ENCODE measurements at regions not wholly inside any gene's neighbourhood (a gene's known extent, or its start where the extent isn't known, plus 50 kb on each side); places are given as distances from the start of the nearest gene placed in this dataset.

DNA sequence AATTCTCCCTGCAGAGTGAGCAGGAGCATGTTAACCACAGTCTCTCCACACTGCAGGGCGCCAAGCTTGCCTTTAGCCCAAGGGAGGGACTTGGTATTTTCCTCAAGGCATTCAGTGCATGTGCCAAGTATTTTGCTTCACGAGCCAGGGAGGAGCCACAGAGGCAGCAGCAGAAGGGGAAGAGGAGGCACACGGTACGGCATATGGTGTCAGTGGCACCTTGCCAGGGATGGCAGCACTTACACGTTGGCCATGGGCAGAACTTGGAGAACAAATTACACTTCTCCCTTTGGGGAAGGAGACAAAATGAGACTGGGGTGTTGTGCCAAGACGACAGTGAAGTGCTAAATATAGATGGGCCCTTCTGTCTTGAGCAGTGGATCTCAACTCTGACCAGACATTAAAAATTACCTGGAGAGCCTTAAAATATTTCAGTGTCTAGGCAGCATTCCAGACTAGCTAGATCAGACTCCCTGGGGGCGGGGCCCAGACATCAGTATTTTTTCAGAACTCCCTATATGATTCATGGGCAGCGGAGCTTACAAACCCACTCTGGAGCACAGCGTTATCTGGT lies 155.8 kb downstream of the DRD1 start:
- no peak for DNase-seq (ENCODE audit: low read depth in 2 of 3, low spot score in 2 of 3)

DNA sequence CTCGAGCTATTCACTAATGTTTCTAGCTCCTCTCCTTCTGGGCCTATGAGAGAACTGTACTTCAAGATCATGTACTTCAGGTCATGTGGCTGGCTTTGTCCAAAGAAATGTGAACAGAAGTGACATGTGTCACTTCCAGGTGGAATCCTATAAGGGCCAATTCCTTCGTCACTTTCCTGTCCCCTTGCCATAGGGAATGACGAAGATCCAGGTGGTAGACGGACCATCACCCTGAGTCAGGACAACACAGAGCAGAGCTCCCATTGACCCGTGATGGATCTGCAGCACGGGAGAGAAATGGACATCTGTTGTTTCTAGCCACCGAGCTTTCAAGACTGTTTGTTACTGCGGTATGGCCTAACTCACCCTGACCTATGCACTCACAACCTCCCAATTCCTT lies 157.0 kb downstream of the DRD1 start:
- DNase-seq (ENCODE audit: low read depth in 2 of 3, low spot score in 2 of 3), result no peak

DNA sequence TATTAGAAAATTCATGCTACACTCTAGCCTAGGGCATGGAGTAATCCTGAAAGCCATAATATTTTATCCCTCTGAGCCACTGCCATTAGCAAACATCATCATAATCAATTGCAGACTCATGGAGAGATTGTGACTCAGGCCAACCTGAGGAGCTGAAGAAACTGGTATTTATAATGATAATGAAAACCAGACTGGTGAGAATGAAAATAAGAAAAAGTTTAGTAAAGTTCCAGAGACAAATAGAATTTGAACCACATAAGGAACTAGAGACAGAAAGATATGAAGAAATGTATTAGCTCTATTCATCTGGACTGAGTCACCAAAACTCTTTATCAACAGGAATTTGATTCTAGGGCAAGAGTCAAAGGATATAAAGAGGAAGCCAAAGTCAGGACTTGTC lies 158.7 kb downstream of the DRD1 start:
- no peak for DNase-seq (ENCODE audit: low read depth in 2 of 3, low spot score in 2 of 3)

GRCh38 chr5:175284806-175285205 lies 159.2 kb downstream of the DRD1 start:
- no peak for DNase-seq (ENCODE audit: low read depth in 2 of 3, low spot score in 2 of 3)

GRCh38 chr5:175282611-175283225 lies 161.3 kb downstream of the DRD1 start:
- no peak for DNase-seq (ENCODE audit: low read depth in 2 of 3, low spot score in 2 of 3)

DNA sequence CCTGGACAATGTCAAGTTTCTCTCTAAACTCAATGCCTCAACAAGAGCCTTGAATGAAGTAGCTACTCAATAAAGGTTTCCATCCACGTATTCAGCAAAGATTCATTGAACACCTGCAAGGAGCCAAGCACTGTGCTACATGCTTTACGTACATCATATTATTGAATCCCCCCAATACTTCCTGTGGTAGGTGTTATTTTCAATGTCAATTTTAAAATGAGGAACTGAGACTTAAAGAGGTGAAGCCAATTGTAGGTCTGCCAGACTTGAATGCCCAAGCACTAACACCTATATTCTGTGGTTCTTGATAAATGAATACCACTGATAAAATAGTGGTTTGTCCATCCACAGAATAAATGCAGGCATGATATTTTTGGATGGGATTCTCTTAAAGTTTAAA lies 162.3 kb downstream of the DRD1 start:
- no peak for DNase-seq (ENCODE audit: low read depth in 2 of 3, low spot score in 2 of 3)

GRCh38 chr5:175281257-175281656 lies 162.7 kb downstream of the DRD1 start:
- no peak for DNase-seq (ENCODE audit: low read depth in 2 of 3, low spot score in 2 of 3)

- no peak for DNase-seq (ENCODE audit: low read depth in 2 of 3, low spot score in 2 of 3)
Observed at GRCh38 chr5:175279506-175279905, 164.5 kb downstream of the DRD1 start.

DNA sequence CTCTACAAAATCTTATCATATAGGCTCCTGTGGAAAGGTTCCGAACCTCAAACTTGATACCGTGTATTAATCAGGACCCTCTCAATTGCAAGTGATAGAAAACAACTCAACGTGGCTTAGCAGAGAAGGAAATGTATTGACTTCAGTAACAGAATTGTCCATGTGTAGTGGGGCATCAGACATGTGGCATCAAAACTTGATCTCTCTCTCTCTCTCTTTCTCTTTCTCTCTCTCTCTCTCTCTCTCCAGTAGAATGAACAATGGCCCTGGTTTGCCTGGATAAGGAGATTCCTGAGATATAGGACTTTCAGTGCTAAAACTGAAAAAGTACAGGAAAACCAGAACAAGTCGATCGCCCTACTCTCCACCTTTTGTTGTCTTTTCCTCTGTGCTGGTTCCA lies 168.2 kb downstream of the DRD1 start:
- DNase-seq (ENCODE audit: low read depth in 2 of 3, low spot score in 2 of 3), result no peak

DNA sequence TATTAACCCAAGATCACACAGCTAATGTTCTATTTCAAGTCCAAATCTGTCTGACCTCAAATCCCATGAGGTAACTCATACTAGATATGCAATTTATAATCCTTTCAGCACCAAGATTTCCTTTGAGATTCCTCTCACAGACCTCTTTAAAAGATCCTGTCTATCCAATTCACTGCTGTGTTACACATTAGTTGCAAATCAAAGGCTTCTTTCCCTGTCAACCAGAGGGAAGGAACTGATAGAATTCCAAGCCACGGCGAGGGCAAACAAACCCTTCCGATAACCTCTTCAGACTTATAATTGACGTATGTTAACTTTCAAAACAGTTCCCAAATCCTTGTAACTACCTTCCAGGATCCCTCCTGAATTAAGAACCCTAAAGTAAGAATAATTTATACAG lies 168.9 kb downstream of the DRD1 start:
- DNase-seq (ENCODE audit: low read depth in 2 of 3, low spot score in 2 of 3), result no peak

DNA sequence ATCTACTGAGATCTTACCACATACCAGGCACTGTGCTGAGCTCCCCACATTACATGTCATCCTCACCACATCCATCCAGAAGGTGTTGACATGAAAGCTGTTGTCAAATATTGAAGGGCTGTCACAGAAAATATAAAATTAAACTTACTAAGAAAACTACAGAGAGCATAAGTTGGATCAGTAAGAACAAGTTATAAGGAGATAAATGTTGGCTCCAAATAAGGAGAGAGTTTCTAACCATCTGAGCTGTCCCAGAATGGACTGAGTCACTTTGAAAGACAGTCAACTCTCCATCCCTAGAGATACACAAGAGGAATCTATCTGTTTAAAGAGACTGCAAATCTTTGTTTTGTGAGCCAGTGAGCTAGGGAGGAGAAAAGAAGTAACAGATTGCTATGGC lies 169.8 kb downstream of the DRD1 start:
- no peak for DNase-seq (ENCODE audit: low read depth in 2 of 3, low spot score in 2 of 3)

GRCh38 chr5:175264406-175264805 lies 179.6 kb downstream of the DRD1 start:
- DNase-seq (ENCODE audit: low read depth in 2 of 3, low spot score in 2 of 3), result no peak

DNA sequence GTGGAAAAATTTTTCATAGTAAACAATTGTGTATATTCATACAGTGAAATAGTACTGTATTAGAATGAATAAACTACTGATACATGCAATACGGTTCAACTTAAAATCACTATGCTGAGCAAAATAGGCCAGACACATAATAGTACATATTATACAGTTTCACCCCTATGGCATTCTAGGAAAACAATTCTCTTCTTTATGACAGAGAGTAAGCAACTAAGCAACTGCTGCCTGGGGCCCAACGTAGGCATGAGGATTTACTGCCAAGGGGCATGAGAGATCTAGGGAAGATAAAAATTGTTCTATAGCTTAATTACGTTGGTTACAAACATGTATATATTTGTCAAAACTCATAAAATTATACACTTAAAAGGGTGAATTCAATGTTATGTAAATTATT lies 180.2 kb downstream of the DRD1 start:
- DNase-seq (ENCODE audit: low read depth in 2 of 3, low spot score in 2 of 3), result no peak

DNA sequence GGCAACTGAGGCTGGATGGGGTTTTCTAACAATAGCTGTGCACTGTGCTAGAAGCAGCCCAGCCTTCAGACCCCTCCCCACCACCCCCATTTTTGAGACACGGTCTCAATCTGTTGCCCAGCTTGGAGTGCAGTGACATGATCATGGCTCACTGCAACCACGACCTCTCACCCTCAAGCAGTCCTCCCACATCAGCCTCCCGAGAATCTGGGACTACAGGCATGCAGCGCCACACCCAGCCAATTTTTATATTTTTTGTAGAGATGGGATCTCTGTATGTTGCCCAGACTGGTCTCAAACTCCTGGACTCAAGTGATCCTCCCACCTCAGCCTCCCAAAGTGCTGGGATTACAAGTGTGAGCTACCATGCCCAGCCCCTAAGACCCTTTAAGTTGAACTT lies 182.5 kb downstream of the DRD1 start:
- no peak for DNase-seq (ENCODE audit: low read depth in 2 of 3, low spot score in 2 of 3)

- DNase-seq (ENCODE audit: low read depth in 2 of 3, low spot score in 2 of 3), result no peak
Observed at GRCh38 chr5:175261037-175261436, 182.9 kb downstream of the DRD1 start.

- no peak for DNase-seq (ENCODE audit: low read depth in 2 of 3, low spot score in 2 of 3)
Observed at GRCh38 chr5:175257847-175258194, 186.2 kb downstream of the DRD1 start.

DNA sequence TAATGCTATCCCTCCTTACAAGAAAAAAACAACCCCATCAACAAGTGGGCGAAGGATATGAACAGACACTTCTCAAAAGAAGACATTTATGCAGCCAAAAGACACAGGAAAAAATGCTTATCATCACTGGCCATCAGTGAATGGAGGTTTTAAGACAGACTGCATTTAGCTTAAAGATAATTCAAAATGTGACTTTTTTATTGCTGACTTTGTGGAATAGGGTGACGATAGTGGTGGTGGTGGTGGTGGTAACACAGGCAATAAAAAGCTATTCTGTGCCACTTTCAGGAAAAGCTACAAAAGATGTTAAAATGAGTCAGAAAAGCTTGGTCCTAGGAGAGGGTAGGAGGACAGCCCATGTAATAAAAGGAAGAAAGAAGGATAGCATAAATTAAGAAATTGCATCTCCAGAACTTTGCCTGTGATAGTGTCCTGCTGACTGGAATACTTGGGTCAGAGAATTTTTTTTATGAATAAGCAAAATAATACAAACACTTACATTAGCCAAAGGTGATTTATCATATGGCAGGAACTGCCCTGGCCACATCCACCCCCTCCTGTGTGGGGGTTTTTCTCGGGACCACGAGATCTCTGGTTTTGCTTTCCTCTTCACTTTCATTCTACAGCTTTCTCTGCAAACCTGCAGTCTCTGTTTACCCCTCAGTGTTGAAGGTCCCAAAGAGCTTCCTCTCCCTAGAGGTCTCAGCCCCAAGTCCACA lies 186.7 kb downstream of the DRD1 start:
- no peak for DNase-seq (ENCODE audit: low read depth in 2 of 3, low spot score in 2 of 3)

DNA sequence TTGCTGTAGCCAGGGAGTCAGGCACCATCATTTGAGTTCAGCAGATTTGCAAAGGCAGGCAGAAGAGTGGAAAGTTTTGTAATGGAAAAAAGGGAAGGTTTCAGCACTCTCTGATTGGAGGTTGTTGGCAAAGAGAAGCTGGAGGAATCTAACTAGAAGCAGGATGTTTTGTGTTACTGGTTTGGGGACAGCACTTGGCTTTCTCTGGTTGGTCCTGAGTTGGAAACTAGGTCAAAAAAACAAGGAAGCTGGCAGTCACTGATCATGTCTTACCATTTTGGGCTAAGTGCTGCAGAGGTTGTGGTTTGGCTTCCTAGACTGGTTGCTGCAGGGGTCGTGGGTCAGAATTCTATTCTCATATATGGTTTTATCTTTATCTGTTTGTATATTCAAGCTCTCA lies 189.8 kb downstream of the DRD1 start:
- DNase-seq (ENCODE audit: low read depth in 2 of 3, low spot score in 2 of 3), result no peak

- DNase-seq (ENCODE audit: low read depth in 2 of 3, low spot score in 2 of 3), result no peak
Observed at GRCh38 chr5:175253597-175253996, 190.4 kb downstream of the DRD1 start.

GRCh38 chr5:175252234-175252805 lies 191.7 kb downstream of the DRD1 start:
- DNase-seq (ENCODE audit: low read depth in 2 of 3, low spot score in 2 of 3), result no peak

GRCh38 chr5:175250426-175250825 lies 193.6 kb downstream of the DRD1 start:
- DNase-seq (ENCODE audit: low read depth in 2 of 3, low spot score in 2 of 3), result no peak

DNA sequence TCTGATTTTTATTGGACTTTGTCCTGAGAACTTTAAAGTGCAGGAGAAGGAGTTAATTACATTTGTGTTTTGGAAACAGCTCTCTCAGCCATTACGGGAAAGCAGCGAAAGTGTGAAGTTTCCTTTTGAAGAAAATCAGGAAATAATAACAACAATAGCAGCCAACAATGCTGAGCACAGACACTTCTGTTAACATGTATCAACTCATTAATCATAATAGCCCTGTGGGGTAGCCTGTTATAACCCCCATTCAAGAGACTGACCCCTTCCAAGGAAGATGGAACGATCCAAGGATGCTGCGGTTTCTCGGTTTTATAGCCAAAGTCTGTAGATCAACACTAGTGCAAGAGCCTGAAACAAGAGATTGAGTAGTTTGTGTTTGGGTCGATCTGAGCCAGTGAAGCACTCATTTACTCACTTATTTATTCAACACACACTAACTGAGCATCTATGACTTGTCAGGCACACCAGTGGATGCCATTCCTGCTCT lies 195.5 kb downstream of the DRD1 start:
- no peak for DNase-seq (ENCODE audit: low read depth in 2 of 3, low spot score in 2 of 3)

Data from activated CD8-positive, alpha-beta memory T cell treated with anti-CD3 and anti-CD28 coated beads for 48 hours (primary cell).